ENCODE measurements at regions not wholly inside any gene's neighbourhood (a gene's known extent, or its start where the extent isn't known, plus 50 kb on each side); places are given as distances from the start of the nearest gene placed in this dataset.

- FAIRE-seq = no peak
These were observed 260.5 kb downstream of the CCDC85A start for GRCh38 chr2:56444339-56444738.

- no peak for FAIRE-seq
These were observed 264.7 kb downstream of the CCDC85A start for GRCh38 chr2:56448403-56449001.

- no peak for FAIRE-seq
These were observed 265.2 kb downstream of the CCDC85A start for GRCh38 chr2:56449002-56449431.

GRCh38 chr2:56449449-56449860 lies 265.7 kb downstream of the CCDC85A start:
- no peak for FAIRE-seq

GRCh38 chr2:56450047-56450446 lies 266.3 kb downstream of the CCDC85A start:
- no peak for FAIRE-seq

- no peak for FAIRE-seq
These were observed 267.0 kb downstream of the CCDC85A start for GRCh38 chr2:56450772-56451171.

GRCh38 chr2:56455642-56456041 lies 271.9 kb downstream of the CCDC85A start:
- FAIRE-seq = no peak

GRCh38 chr2:56456791-56457190 lies 273.0 kb downstream of the CCDC85A start:
- FAIRE-seq = no peak

GRCh38 chr2:56460508-56460907 lies 276.7 kb downstream of the CCDC85A start:
- no peak for FAIRE-seq

GRCh38 chr2:56464066-56464465 lies 280.3 kb downstream of the CCDC85A start:
- no peak for FAIRE-seq

GRCh38 chr2:56464613-56465012 lies 280.8 kb downstream of the CCDC85A start:
- no peak for FAIRE-seq

- no peak for FAIRE-seq
These were observed 281.7 kb downstream of the CCDC85A start for GRCh38 chr2:56465491-56465890.

- FAIRE-seq = no peak
These were observed 289.7 kb downstream of the CCDC85A start for GRCh38 chr2:56473524-56473923.

GRCh38 chr2:56474412-56475158 lies 290.8 kb downstream of the CCDC85A start:
- FAIRE-seq = no peak

GRCh38 chr2:56475191-56475590 lies 291.4 kb downstream of the CCDC85A start:
- FAIRE-seq = no peak

- no peak for FAIRE-seq
These were observed 292.8 kb downstream of the CCDC85A start for GRCh38 chr2:56476509-56477071.

GRCh38 chr2:56478027-56478426 lies 294.2 kb downstream of the CCDC85A start:
- no peak for FAIRE-seq

- no peak for FAIRE-seq
These were observed 299.3 kb downstream of the CCDC85A start for GRCh38 chr2:56483081-56483480.

GRCh38 chr2:56484906-56485305 lies 301.1 kb downstream of the CCDC85A start:
- no peak for FAIRE-seq

- FAIRE-seq = no peak
These were observed 316.5 kb downstream of the CCDC85A start for GRCh38 chr2:56500317-56500716.

- FAIRE-seq = no peak
These were observed 318.8 kb downstream of the CCDC85A start for GRCh38 chr2:56502616-56503015.

- FAIRE-seq = no peak
These were observed 322.1 kb downstream of the CCDC85A start for GRCh38 chr2:56505885-56506284.

GRCh38 chr2:56508662-56509061 lies 324.9 kb downstream of the CCDC85A start:
- FAIRE-seq = no peak

- FAIRE-seq = no peak
These were observed 326.8 kb downstream of the CCDC85A start for GRCh38 chr2:56510610-56511009.

Measured in TTC549 (cell line).